ENCODE measurements at regions not wholly inside any gene's neighbourhood (a gene's known extent, or its start where the extent isn't known, plus 50 kb on each side); places are given as distances from the start of the nearest gene placed in this dataset.

DNA sequence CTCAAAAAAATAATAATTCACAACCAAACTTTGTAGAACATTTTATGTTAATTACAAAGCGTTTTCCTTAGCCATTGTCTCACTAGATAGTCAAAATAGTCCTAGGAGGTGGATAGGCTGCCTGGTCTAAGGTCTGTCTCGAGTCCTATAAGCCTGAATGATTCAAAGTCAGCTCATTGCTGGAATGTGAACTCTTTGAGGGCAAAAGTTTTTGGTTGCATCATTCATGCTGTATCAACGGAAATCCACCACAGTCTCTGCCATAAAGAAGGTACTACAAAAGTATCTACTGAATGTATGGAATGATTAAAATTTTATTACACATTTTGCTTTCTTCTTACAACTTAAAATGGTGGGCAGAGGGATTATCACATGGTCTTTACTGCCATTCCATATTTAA lies 387.3 kb upstream of the RARB start:
- H3K4me3 ChIP-seq = no peak overlapping the region
- H3K27me3 ChIP-seq = no peaks in the 10 kb centered on the region
- H3K9me3 ChIP-seq = no peaks in the 10 kb centered on the region
- peaks cover 4 to 32% of the 10 kb centered on the region in 2 donors for H3K4me1 ChIP-seq
- intact Hi-C loops (cut with DNase I) = no loop called here
- no peak overlapping the region for H3K27ac ChIP-seq
- TF ChIP-seq, protein P1, sequence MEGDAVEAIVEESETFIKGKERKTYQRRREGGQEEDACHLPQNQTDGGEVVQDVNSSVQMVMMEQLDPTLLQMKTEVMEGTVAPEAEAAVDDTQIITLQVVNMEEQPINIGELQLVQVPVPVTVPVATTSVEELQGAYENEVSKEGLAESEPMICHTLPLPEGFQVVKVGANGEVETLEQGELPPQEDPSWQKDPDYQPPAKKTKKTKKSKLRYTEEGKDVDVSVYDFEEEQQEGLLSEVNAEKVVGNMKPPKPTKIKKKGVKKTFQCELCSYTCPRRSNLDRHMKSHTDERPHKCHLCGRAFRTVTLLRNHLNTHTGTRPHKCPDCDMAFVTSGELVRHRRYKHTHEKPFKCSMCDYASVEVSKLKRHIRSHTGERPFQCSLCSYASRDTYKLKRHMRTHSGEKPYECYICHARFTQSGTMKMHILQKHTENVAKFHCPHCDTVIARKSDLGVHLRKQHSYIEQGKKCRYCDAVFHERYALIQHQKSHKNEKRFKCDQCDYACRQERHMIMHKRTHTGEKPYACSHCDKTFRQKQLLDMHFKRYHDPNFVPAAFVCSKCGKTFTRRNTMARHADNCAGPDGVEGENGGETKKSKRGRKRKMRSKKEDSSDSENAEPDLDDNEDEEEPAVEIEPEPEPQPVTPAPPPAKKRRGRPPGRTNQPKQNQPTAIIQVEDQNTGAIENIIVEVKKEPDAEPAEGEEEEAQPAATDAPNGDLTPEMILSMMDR (IDR thresholded peaks at IDR 0.05) = no peak
- no peaks in the 10 kb centered on the region for H3K36me3 ChIP-seq
- DNase-seq (ENCODE audit: low spot score in 2 of 2) = no peak

DNA sequence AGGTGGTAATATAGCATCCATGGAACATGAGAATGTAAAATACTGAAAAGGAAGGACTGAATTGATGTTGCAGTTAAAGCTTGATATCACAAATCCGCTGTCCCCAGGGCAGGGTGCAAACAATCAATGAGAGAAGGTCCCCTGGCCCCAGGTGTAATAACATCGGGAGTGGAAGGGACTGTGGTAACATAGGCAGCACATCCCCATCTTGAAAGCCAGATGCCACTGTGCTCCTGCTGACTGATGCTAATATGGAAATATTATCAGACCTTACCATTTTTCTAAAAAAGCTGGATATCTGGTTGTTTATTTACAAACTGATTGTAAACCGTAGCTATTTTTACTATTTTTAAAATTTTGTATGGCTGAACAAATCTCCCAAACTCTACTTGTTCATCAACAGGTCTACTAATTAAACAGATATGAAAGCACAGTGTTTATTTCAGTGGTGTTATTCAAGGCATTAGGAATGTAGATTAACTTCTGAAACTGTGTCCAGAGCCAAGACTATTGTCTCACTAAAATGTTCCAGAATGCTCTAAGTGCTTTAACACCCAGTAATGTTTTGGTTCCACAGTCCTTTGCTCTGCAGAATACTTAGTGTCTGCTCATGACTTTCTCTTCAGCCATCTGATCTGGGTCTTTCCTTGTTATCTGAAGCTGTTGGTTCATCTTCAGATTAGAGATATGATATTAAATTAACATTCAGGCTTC lies 386.0 kb upstream of the RARB start:
- TF ChIP-seq, protein P1 (IDR thresholded peaks at IDR 0.05) = no peak
- no peak for DNase-seq (ENCODE audit: low spot score in 2 of 2)
- H3K36me3 ChIP-seq = no peaks in the 10 kb centered on the region
- no peak overlapping the region for H3K27ac ChIP-seq
- no peaks in the 10 kb centered on the region for H3K9me3 ChIP-seq
- H3K4me3 ChIP-seq = no peak overlapping the region
- intact Hi-C loops (cut with DNase I) = no loop called here
- H3K4me1 ChIP-seq = peaks cover 4 to 32% of the 10 kb centered on the region in 2 donors
- H3K27me3 ChIP-seq = no peaks in the 10 kb centered on the region

DNA sequence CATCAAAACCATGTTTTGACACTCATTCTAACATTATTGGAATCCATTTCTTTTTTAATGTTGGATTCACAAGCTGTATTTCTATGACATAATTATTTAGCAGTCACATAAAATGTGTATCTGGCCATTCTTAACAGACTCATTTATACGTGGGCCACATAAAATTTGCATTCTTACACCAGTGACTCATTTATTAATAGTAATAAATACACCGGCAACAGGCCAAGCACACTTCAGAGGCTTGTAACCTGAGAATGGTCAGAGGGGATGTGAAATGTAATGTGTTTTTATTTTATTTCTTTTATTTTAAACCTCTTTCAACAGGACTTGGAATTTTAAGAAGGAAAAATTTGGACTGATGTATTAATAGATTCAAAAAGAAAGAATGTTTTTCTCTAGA lies 384.9 kb upstream of the RARB start:
- intact Hi-C loops (cut with DNase I) = no loop called here
- peaks cover 0 to 21% of the 10 kb centered on the region in 2 donors for H3K4me1 ChIP-seq

DNA sequence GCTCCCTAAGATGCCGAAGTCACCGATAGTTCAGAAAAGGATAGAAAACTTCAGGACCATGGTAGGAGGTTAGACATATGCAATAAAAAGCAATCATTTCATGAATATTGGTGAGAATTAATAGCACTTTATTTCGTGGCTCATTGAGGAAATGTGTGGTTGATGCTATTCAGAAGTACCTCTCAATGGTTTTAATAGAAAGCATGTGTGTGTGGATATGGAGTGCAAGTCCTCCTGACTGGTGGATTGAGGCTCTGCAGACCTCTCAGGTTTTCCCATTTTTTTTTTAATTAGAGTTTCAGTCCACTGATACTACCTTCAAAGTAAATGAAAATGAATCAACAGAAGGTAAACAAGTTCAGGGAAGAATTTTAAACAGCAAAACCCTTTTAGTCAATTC lies 384.3 kb upstream of the RARB start:
- H3K36me3 ChIP-seq = no peaks in the 10 kb centered on the region
- no peaks in the 10 kb centered on the region for H3K9me3 ChIP-seq
- no peak overlapping the region for H3K27ac ChIP-seq
- H3K4me3 ChIP-seq = no peak overlapping the region
- H3K27me3 ChIP-seq = no peaks in the 10 kb centered on the region
- H3K4me1 ChIP-seq = peaks cover 0 to 15% of the 10 kb centered on the region in 2 donors
- intact Hi-C loops (cut with DNase I) = no loop called here
- TF ChIP-seq, protein P1 (IDR thresholded peaks at IDR 0.05) = no peak
- DNase-seq (ENCODE audit: low spot score in 2 of 2) = no peak

More for the DNA sequence above, 384.9 kb upstream of the RARB start:
- no peaks in the 10 kb centered on the region for H3K36me3 ChIP-seq
- H3K4me3 ChIP-seq = no peak overlapping the region
- no peak overlapping the region for H3K27ac ChIP-seq
- no peak for DNase-seq (ENCODE audit: low spot score in 2 of 2)
- TF ChIP-seq, protein P1 (IDR thresholded peaks at IDR 0.05) = no peak
- H3K27me3 ChIP-seq = no peaks in the 10 kb centered on the region
- H3K9me3 ChIP-seq = no peaks in the 10 kb centered on the region

DNA sequence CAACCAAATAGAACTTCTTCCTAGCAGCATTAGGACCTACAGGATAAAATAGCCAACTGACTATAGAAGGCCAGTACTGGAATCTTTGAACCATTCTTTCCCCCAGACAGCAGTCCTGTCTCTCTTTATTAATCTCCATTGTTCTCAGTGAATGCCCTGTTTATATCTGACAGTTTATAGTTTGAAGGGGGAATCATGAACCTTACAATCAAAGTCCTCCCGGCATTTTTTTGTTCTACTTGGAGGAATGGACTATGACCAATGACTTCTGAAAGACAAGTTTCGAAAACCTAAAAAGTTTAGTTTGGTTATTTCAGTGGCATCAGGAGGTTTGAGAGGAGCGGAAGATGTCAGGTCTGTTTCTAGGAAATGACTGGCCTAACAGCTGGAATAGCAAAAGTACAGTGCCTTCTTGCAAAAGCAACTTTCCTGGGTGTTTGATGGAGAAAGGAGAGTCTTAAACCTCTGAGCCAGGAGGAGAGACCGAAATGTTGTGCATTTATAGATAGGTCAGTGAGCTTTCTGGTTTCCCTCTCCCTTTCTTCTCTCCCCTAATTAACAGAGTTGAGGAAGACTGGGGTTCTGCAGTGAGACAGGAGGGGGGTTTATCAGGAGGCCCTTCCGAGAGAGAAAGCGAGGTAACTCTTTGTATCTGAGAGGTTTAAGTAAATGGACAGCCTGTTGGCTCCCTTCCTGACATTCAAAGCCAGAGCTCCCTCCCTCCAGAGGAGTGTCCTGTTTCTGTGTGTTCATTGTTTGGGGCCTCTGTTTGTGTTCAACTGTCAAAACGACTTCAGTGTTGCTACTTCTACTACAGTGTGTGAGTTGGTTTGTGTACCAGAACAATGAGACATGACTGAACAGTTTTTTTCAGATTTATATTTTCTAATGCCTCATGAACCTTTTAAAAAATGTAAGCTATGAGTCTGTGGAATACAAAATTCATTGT lies 383.0 kb upstream of the RARB start:
- intact Hi-C loops (cut with DNase I) = no loop called here
- Histone ChIP-seq H3K4me3 (no peak overlapping the region), H3K27ac (no peak overlapping the region), H3K27me3 (no peaks in the 10 kb centered on the region), H3K9me3 (no peaks in the 10 kb centered on the region), H3K4me1 (peaks cover 0 to 13% of the 10 kb centered on the region in 2 donors), H3K36me3 (no peaks in the 10 kb centered on the region)
- DNase-seq (ENCODE audit: low spot score in 2 of 2) = no peak
- TF ChIP-seq, protein P1 (IDR thresholded peaks at IDR 0.05) = no peak

Measured in ascending aorta (tissue), 2 donors.